ENCODE measurements at regions not wholly inside any gene's neighbourhood (a gene's known extent, or its start where the extent isn't known, plus 50 kb on each side); places are given as distances from the start of the nearest gene placed in this dataset.

- no peak for DNase-seq
Observed at GRCh38 chr1:218686258-218686657, 341.1 kb downstream of the TGFB2 start.

GRCh38 chr1:218686761-218687160 is 341.6 kb downstream of the TGFB2 start:
- no peak for DNase-seq

- no peak for DNase-seq
Observed at GRCh38 chr1:218692808-218693207, 347.7 kb downstream of the TGFB2 start.

- no peak for DNase-seq
Observed at GRCh38 chr1:218693599-218693998, 348.5 kb downstream of the TGFB2 start.

GRCh38 chr1:218694085-218694484 is 348.9 kb downstream of the TGFB2 start:
- DNase-seq = no peak

DNA sequence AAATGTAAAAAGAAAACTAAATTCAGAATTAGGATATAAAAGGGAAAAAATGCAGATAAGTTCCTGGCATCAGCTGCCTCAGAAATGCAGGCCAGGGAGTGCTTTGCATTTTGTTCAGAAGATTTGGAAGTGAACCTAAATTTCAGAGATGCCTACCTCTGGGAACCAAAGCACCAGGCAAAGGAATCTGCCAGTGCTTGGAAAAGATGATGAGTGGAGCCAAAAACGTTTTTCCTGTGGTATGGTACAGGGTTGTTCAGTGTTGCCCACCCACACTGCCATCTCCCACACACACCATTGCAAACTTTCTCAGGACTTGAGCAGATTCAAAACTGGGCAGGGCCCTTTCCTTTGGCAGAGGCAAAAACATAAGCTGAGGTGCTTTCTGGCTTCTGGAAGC is 349.5 kb downstream of the TGFB2 start:
- DNase-seq = no peak

- no peak for DNase-seq
Observed at GRCh38 chr1:218695525-218695924, 350.4 kb downstream of the TGFB2 start.

GRCh38 chr1:218698141-218698540 is 353.0 kb downstream of the TGFB2 start:
- no peak for DNase-seq

- no peak for DNase-seq
Observed at GRCh38 chr1:218699421-218699820, 354.3 kb downstream of the TGFB2 start.

DNA sequence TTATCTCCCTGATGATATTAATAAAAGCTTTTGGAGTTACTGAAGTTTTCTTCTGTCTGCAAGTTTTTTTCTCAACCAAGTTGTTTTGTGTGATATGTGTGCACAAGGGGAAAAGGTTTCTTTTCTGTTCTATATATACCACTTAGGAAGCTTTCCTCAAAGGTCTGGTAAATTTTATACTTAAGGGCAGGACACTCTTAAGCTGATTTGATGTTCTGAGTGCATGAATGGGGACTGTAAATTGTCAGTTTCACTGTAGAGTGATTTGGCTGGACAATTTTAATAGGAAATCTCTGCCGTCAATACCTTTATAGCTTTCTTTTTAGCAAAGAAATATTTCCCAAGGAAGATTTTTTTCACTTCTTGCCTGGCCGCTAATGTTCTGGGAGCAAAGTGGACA is 354.7 kb downstream of the TGFB2 start:
- no peak for DNase-seq

DNA sequence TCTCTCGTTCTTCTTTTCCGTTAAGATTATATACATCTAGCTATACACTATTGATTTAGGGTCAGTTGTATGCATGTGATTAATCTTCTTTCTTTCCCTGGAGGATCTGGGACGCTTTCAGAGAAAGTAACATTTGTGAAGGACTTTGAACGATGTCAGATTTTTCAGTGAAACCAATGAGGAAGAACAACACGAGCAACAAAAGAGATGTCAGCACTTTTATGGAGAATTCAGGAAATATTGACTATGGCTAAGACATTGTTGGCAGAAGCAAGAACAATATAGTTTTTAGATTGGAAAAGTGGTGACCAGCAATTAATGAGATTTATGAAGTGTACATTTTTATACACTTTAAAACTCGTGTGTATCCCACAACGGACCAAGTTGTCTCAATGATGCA is 355.5 kb downstream of the TGFB2 start:
- DNase-seq = no peak

GRCh38 chr1:218701131-218701530 is 356.0 kb downstream of the TGFB2 start:
- no peak for DNase-seq

DNA sequence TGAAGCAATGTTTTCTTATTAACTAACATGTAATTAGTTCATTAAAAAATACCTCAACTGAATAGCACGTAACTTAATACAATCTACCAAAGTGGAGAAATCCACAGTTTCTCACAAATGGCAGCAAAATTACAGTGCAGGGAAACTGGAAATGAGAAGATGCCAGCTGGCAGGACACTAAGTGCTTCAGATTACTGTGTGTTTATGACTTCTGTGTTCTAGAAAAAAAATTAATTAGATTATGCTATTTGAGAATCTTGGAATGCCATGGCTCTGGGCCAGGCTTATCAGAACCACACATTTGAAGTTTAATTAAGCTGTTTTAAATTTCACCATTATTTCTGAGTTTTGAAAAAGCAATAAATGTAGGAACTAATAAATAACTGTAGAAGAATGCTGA is 357.6 kb downstream of the TGFB2 start:
- no peak for DNase-seq

GRCh38 chr1:218703836-218704235 is 358.7 kb downstream of the TGFB2 start:
- no peak for DNase-seq

GRCh38 chr1:218705391-218705790 is 360.3 kb downstream of the TGFB2 start:
- no peak for DNase-seq

GRCh38 chr1:218705911-218706893 is 361.1 kb downstream of the TGFB2 start:
- DNase-seq = no peak

- no peak for DNase-seq
Observed at GRCh38 chr1:218711001-218711400, 365.9 kb downstream of the TGFB2 start.

- no peak for DNase-seq
Observed at GRCh38 chr1:218711884-218712674, 366.9 kb downstream of the TGFB2 start.

DNA sequence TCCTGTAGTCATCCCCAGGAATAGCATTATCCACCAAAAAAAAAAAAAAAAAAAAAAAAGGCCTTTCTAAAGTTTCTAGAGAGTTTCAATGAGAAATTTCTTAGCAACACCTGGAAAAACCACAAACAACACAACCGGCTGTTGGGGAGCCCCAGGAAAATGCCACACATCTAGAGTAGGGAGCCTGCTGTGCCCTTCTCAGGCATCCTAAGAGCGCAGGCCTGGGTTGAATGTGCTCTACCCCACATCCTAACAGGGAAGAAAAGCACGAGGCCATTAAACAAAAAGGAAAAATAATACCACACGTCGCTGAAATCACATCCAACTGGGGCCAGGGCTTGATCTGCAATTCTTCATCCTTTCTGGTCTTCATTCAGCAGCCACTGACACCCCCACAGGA is 367.5 kb downstream of the TGFB2 start:
- DNase-seq = no peak

GRCh38 chr1:218715961-218716669 is 371.0 kb downstream of the TGFB2 start:
- no peak for DNase-seq

GRCh38 chr1:218717575-218717974 is 372.4 kb downstream of the TGFB2 start:
- DNase-seq = no peak

DNA sequence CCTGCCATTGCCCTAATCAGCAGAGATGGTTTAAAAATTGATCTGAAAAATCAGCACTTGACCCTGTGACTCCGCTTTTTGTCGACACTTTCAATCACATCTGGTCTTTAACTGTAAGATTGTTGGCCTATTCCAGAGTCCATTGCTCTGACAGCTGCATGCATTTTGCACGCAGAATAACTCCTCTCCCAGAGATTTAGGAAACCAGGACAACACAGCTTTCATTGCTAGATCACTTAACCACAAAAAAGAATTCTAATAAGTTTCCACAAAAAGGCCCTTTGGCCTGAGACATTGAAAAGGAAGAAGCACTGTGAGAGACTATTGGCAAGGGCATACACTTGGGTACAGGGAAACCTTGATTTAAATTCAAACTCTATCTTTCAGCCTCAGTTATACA is 373.1 kb downstream of the TGFB2 start:
- DNase-seq = no peak

GRCh38 chr1:218718977-218719376 is 373.8 kb downstream of the TGFB2 start:
- no peak for DNase-seq

Data from activated CD8-positive, alpha-beta memory T cell treated with anti-CD3 and anti-CD28 coated beads, Interleukin-2, amount 50 U/mL, for 48 hours (primary cell).